Stomach (tissue), 8 donors: ENCODE measurements at regions not wholly inside any gene's neighbourhood (a gene's known extent, or its start where the extent isn't known, plus 50 kb on each side); places are given as distances from the start of the nearest gene placed in this dataset.
A peak's percentile ranks its signal among the peaks of the same experiment; 100 is the strongest.

Experiments
- DNase-seq, 2 donors: peaks; one replicate each; pipeline versions ENCODE4 v3.0.0 to v3.0.0-alpha.2; 2013 to 2019
- H3K27ac ChIP-seq, 5 donors: fragments of 200-600 bp in 4 of 5; sonication (generic) in 4 of 5; one replicate each; pipeline ENCODE4 v1.5.1; 2013 to 2019; ENCODE audit warnings: mild to moderate bottlenecking in 1 of 5, moderate library complexity in 1 of 5
- H3K27me3 ChIP-seq, 3 donors: fragments of 200-600 bp; sonication (generic); one replicate each; pipeline ENCODE4 v1.5.1; 2017 to 2019; ENCODE audit warnings: mixed run types in 1 of 3
- H3K36me3 ChIP-seq, 4 donors: fragments of 200-600 bp; sonication (generic); 1 replicate in 3 of 4; 2 replicates in 1 of 4; pipeline ENCODE4 v1.5.1; 2016 to 2019
- H3K4me1 ChIP-seq, 4 donors: fragments of 200-600 bp; sonication (generic); one replicate each; pipeline ENCODE4 v1.5.1; 2016 to 2019
- H3K4me3 ChIP-seq, 4 donors: fragments of 200-600 bp; sonication (generic) in 3 of 4; one replicate each; pipeline ENCODE4 v1.5.1; 2016 to 2019; ENCODE audit warnings: mild to moderate bottlenecking in 1 of 4
- H3K9me3 ChIP-seq, 4 donors: fragments of 200-600 bp; sonication (generic); one replicate each; pipeline ENCODE4 v1.5.1; 2016 to 2019
- CTCF ChIP-seq, 7 experiments: fragments of 450-650 bp in 4 of 7; fragments of 200-600 bp in 3 of 7; sonication (generic) in 3 of 7; IDR thresholded peaks; one replicate each; pipeline ENCODE4 v1.5.1; 2016 to 2019; ENCODE audit warnings: antibody characterized with exemption in 7 of 7, control low read depth in 2 of 7, mild to moderate bottlenecking in 1 of 7
- EP300 ChIP-seq: sonication (generic); formaldehyde crosslinking; IDR thresholded peaks from one replicate; pipeline ENCODE4 v1.6.1; 2017; ENCODE audit warnings: antibody characterized with exemption
- POLR2A ChIP-seq, 4 donors: fragments of 450-650 bp; IDR thresholded peaks; one replicate each; pipeline ENCODE4 v1.6.1; 2016; ENCODE audit warnings: antibody characterized with exemption in 4 of 4, control low read depth in 2 of 4, mild to moderate bottlenecking in 1 of 4, moderate library complexity in 1 of 4
- POLR2AphosphoS5 ChIP-seq, 3 donors: sonication (generic); formaldehyde crosslinking; IDR thresholded peaks; one replicate each; pipeline ENCODE4 v1.6.1; 2016; ENCODE audit warnings: antibody characterized with exemption in 3 of 3
- WGBS, 5 donors: extraction: QIAGEN DNeasy Blood & Tissue Kit in 3 of 5; methylation state at CpG; one replicate each; pipeline versions ENCODE4 v1.1.5 to v1.1.7; 2013 to 2018; 5-methylcytosine and 5-hydroxymethylcytosine counted together
- intact Hi-C: fragments of 100-400 bp; cut with DNase I; formaldehyde crosslinking; loops from one replicate; pipeline ENCODE4 v1.15.1; 2023; ENCODE audit warnings: low total_unique reads
- donor health status: healthy with polysubstance abuse.
- donor health status: Bipolar disorder and iron deficiency.
- donor health status: healthy.

GRCh38 chr16:51759999-51760398 lies 608.9 kb upstream of the SALL1 start:
- intact Hi-C loops, result no loop called here

DNA sequence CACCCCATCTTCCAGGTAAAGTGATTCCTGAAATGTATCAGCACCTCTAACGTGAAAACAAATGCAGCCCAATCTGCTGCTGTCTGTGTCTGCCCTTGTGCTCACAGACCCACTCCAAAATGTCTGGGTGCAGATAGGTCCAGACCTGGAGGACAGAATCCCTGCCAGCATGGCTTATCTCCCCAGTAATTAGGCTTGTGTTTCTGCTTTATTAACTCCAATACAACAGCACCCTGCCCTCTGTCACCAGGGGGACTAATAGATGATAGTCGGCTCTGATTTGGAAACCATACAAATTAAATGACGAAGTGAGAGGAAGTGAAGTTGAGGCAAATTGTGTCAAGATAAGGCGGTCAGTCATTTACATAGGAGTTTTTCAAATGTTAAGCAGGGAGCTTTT lies 608.3 kb upstream of the SALL1 start:
- TF ChIP-seq CTCF (IDR thresholded peaks at IDR 0.05), result no peak
- TF ChIP-seq POLR2A (IDR thresholded peaks at IDR 0.05), result no peak
- TF ChIP-seq EP300, result no peak
- TF ChIP-seq POLR2AphosphoS5 (IDR thresholded peaks at IDR 0.05), result no peak
- Histone ChIP-seq H3K36me3 (no peaks in the 10 kb centered on the region), H3K4me3 (no peak overlapping the region), H3K4me1 (peaks cover 0 to 19% (median 16%) of the 10 kb centered on the region in 4 donors), H3K27ac (no peak overlapping the region), H3K9me3 (no peaks in the 10 kb centered on the region), H3K27me3 (peaks cover 0 to 32% (median 0%) of the 10 kb centered on the region in 3 donors)
- intact Hi-C loops, result no loop called here
- DNase-seq, result no peak
- WGBS, 5 donors, result 19 to 26% (median 21%) methylated on average over 4 of the region's 4 CpGs

More at GRCh38 chr16:51759999-51760398, 608.9 kb upstream of the SALL1 start:
- Histone ChIP-seq H3K36me3 (no peaks in the 10 kb centered on the region), H3K27me3 (peaks cover 0 to 26% (median 0%) of the 10 kb centered on the region in 3 donors), H3K4me1 (peaks cover 0 to 19% (median 16%) of the 10 kb centered on the region in 4 donors), H3K27ac (peak overlapping the region in 1 of 5 donors; percentile 51), H3K9me3 (no peaks in the 10 kb centered on the region), H3K4me3 (no peak overlapping the region)
- TF ChIP-seq CTCF (IDR thresholded peaks at IDR 0.05) (no peak), EP300 (no peak), POLR2AphosphoS5 (IDR thresholded peaks at IDR 0.05) (no peak), POLR2A (IDR thresholded peaks at IDR 0.05) (no peak)
- no peak for DNase-seq
- WGBS, 5 donors, result 51 to 69% (median 63%) methylated on average over 5 of the region's 5 CpGs

DNA sequence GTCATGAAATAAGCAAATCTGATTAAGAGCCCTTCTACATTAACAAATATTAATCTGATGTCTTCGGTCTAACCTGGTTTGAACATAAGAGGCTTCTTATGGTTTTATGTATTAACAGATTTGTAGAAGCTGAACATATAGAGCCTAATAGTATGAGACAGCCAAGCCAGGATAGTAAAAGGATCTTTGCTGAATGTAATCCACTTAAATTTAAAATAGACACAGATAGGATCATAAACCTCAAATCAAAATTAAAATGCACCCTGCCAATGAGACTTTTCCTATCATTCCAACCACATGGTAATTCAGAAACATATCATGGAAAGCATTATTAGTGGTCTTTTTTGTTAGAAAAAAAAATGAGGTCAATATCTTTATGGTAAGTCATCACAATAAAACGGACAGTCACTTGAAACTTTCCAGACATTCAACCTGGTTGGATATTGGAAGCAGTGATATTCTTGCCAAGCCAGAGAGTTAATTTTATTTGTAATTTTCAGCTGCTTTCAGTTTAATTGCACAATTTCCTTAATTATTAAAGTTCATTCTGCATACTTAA lies 606.9 kb upstream of the SALL1 start:
- peaks cover 0 to 36% (median 0%) of the 10 kb centered on the region in 3 donors for H3K27me3 ChIP-seq
- WGBS, 5 donors, result 72 to 85% (median 81%) methylated on average over 2 of the region's 2 CpGs

GRCh38 chr16:51757505-51757904 lies 606.4 kb upstream of the SALL1 start:
- Histone ChIP-seq H3K27ac (no peak overlapping the region), H3K4me1 (peaks cover 0 to 18% (median 13%) of the 10 kb centered on the region in 4 donors), H3K9me3 (no peaks in the 10 kb centered on the region), H3K27me3 (peaks cover 0 to 36% (median 0%) of the 10 kb centered on the region in 3 donors), H3K4me3 (no peak overlapping the region), H3K36me3 (no peaks in the 10 kb centered on the region)
- no peak for TF ChIP-seq POLR2A (IDR thresholded peaks at IDR 0.05)
- no peak for TF ChIP-seq EP300
- intact Hi-C loops, result no loop called here
- WGBS, 5 donors, result 87 to 94% (median 92%) methylated on average over 6 of the region's 6 CpGs
- no peak for DNase-seq

More for the DNA sequence above, 606.9 kb upstream of the SALL1 start:
- H3K4me3 ChIP-seq, result no peak overlapping the region
- peaks cover 0 to 19% (median 16%) of the 10 kb centered on the region in 4 donors for H3K4me1 ChIP-seq
- no peaks in the 10 kb centered on the region for H3K9me3 ChIP-seq
- DNase-seq, result no peak
- H3K36me3 ChIP-seq, result no peaks in the 10 kb centered on the region
- intact Hi-C loops, result no loop called here
- no peak overlapping the region for H3K27ac ChIP-seq
- no peak for TF ChIP-seq POLR2AphosphoS5 (IDR thresholded peaks at IDR 0.05)
- no peak for TF ChIP-seq CTCF (IDR thresholded peaks at IDR 0.05)
- no peak for TF ChIP-seq EP300
- no peak for TF ChIP-seq POLR2A (IDR thresholded peaks at IDR 0.05)

- Histone ChIP-seq H3K27ac (no peak overlapping the region), H3K4me3 (no peak overlapping the region), H3K4me1 (peaks cover 0 to 14% (median 10%) of the 10 kb centered on the region in 4 donors), H3K27me3 (peaks cover 0 to 36% (median 0%) of the 10 kb centered on the region in 3 donors), H3K9me3 (no peaks in the 10 kb centered on the region), H3K36me3 (no peaks in the 10 kb centered on the region)
- WGBS, 5 donors, result 91 to 96% (median 95%) methylated on average over 7 of the region's 7 CpGs
- intact Hi-C loops, result no loop called here
- TF ChIP-seq POLR2A (IDR thresholded peaks at IDR 0.05), result no peak
- TF ChIP-seq EP300, result no peak
- TF ChIP-seq CTCF (IDR thresholded peaks at IDR 0.05), result no peak
- no peak for TF ChIP-seq POLR2AphosphoS5 (IDR thresholded peaks at IDR 0.05)
- no peak for DNase-seq
Observed at GRCh38 chr16:51757124-51757470, 606.0 kb upstream of the SALL1 start.
